T47D (cell line): ENCODE measurements at regions not wholly inside any gene's neighbourhood (a gene's known extent, or its start where the extent isn't known, plus 50 kb on each side); places are given as distances from the start of the nearest gene placed in this dataset.

Experiments used
- DNase-seq, 2 experiments: peaks; one replicate each; pipeline versions ENCODE4 v3.0.0 to v3.0.0-alpha.2; 2011 to 2012; ENCODE audit warnings: low read depth in 1 of 2, low spot score in 1 of 2
- JUND ChIP-seq: IDR thresholded peaks from 2 replicates; pipeline ENCODE4 v1.6.1; 2012; ENCODE audit warnings: low read depth
- in situ Hi-C: cut with HindIII; loops from 2 replicates; pipeline ENCODE4 v1.10.0; 2016; ENCODE audit warnings: low sequenced_read_pairs, low pct_unique_long_range_greater_than_20kb

GRCh38 chr6:167671977-167672687 lies 154.6 kb upstream of the AFDN start:
- TF ChIP-seq JUND: no peak
- in situ Hi-C loops: no loop called here
- DNase-seq: no peak

- in situ Hi-C loops: no loop called here
- TF ChIP-seq JUND: no peak
- no peak for DNase-seq
Observed at GRCh38 chr6:167672738-167673137, 154.0 kb upstream of the AFDN start.

- no peak for DNase-seq
- no peak for TF ChIP-seq JUND
- in situ Hi-C loops: no loop called here
Observed at GRCh38 chr6:167673946-167674345, 152.8 kb upstream of the AFDN start.

- DNase-seq: no peak
- in situ Hi-C loops: no loop called here
- no peak for TF ChIP-seq JUND
Observed at GRCh38 chr6:167674486-167674885, 152.2 kb upstream of the AFDN start.

GRCh38 chr6:167676000-167676665 lies 150.6 kb upstream of the AFDN start:
- DNase-seq: no peak
- TF ChIP-seq JUND: no peak
- in situ Hi-C loops: no loop called here

- in situ Hi-C loops: no loop called here
- no peak for TF ChIP-seq JUND
- no peak for DNase-seq
Observed at GRCh38 chr6:167676666-167677421, 149.9 kb upstream of the AFDN start.

- in situ Hi-C loops: no loop called here
- no peak for TF ChIP-seq JUND
- no peak for DNase-seq
Observed at GRCh38 chr6:167677422-167677789, 149.3 kb upstream of the AFDN start.

- peak in 1 of 2 experiments; percentile 21 for DNase-seq
- TF ChIP-seq JUND: no peak
- in situ Hi-C loops: no loop called here
Observed at GRCh38 chr6:167678102-167679101, 148.3 kb upstream of the AFDN start.

GRCh38 chr6:167679122-167679736 lies 147.5 kb upstream of the AFDN start:
- no peak for TF ChIP-seq JUND
- in situ Hi-C loops: no loop called here
- no peak for DNase-seq

GRCh38 chr6:167679790-167680604 lies 146.7 kb upstream of the AFDN start:
- in situ Hi-C loops: no loop called here
- DNase-seq: no peak
- TF ChIP-seq JUND: no peak

GRCh38 chr6:167680605-167681149 lies 146.0 kb upstream of the AFDN start:
- in situ Hi-C loops: no loop called here

More at GRCh38 chr6:167680605-167681149, 146.0 kb upstream of the AFDN start:
- TF ChIP-seq JUND: no peak
- no peak for DNase-seq
